ENCODE measurements at regions not wholly inside any gene's neighbourhood (a gene's known extent, or its start where the extent isn't known, plus 50 kb on each side); places are given as distances from the start of the nearest gene placed in this dataset.

DNA sequence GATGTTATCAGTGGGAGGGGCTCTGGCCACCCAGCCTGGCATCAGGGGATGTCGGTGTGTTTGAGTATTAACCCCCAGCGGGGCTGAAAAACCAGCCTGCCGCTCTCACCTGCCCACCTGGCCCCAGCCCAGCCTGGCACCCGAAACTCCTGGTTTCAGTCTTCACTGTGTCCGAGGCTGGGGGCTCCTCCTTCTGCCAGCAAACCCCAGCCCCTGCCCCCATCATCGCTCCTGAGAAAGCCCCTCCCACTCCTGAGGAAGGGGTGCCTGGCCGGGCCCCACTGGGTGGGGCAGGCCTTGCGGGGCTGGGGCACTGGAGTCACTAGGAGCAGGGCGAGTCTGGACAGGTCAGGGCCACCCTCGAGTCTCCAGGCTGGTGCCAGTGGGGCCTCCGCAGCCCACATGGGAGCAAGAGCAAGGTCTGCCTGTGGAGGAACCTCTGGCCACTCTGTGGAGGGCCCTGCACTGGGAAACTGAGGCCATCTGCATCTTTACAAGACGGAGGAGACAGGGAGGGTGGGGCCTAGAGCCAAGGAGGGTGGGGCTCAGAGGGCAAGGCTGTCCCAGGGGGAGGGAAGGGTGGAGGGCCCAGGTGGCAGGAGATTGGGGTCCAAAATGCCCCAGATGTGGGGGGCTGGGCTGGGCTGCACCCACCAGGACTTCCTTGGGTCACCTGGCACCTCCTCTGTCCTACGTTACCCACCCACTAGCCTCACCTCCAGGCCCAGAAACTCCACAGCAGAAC lies 51.5 kb upstream of the NOTCH1 start:
- no peak for DNase-seq

- no peak for DNase-seq
Measured at GRCh38 chr9:136596630-136597031, 50.8 kb upstream of the NOTCH1 start.

DNA sequence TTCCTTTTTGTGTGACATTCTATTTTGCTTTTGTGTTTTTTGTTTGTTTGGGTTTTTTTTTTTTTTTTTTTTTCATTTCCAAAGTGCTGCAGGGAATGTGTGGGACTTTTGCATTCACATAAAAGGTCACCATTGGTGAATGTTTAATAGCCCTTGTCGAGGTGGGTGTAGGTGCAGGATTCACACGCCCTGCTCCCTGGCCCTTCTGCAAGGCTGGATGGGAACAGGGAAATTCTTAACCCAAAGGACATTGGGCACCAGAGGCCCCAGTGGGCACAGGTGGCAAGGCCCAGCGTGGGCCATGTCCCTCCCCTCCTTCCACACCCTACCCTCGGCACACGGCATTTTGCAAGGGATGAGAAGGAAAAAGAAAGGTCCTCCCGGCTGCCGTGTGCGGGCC lies 50.4 kb upstream of the NOTCH1 start:
- DNase-seq: no peak

DNA sequence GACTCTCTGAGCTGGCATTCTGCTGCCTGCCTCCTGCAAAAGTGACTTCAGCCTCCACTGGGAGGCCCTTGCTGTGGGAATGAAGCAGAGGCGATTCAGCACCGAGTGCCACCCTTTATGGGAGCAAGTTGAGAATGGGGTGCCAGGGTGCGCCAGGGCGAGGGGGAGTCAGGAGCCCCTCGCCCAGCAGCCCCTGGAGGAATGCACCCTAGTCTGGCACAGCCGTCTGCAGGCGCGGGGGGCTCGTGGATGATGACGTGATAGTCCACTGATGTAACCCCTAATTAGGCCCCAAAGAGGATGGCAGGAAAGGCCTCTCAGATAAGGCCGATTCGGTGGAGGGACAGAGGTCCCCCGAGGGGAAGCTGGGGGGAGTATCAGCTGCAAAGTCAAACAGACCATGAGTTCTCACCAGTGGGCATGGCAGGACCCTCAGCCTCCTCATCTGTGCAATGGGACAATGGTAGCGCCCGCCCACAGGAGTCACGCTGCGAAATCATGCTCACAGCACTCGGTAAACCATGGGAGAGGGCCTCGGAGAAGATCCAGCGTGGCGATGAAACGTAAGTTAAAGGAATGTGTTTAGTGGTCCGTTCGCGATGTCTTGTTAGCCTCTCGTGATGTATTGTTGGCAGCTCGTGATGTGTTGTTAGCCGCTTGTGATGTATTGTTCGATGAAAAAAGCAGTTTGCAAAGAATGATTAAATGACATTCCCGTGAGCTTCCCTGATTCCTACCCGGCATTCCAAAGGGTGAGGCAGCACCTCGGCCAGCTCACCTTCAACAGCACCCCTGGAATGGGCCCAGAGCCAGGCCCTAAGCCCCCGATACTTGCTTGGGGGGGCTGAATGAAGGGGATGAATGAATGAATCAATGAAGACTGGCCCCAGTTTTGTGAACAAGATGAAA lies 49.7 kb upstream of the NOTCH1 start:
- DNase-seq: no peak
